ENCODE measurements at regions not wholly inside any gene's neighbourhood (a gene's known extent, or its start where the extent isn't known, plus 50 kb on each side); places are given as distances from the start of the nearest gene placed in this dataset.

DNA sequence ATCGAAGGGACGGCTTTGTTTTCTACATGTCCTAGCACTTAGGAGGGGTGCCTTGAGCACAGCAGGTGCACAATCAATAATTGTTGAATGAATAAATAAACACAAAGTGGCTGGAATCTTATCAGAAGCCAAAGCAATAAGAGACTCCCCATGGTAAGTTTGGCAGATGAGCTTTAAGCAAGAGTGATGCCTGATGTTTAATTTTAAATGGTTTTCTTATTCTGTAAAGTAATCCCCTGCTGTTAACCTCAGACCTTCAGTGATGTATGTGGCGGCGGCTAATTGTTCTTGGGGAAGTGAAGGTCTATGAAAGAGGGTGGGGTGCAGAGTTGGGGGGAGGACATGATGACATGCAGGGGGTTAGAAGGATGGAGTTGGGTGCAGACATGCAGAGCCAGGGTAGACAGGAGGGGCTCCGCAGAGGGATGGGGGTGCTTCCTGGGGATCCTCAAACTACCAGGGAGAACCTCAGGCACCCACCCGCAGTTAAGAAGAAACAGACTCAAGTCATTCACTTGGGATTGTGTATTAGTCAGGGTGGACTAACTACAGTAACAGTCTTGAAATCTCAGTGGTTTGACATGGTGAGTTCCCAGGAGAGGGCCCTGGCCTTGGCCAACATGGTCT, 65.7 kb upstream of the SHB start (continued):
- no peak for TF ChIP-seq TFDP2 (CRISPR knock-in tag; IDR thresholded peaks at IDR 0.05)
- TF ChIP-seq HNRNPLL (IDR thresholded peaks at IDR 0.05; ENCODE audit: low read depth, low read length, poor library complexity, severe bottlenecking) = no peak

GRCh38 chr9:38133595-38133994, 64.6 kb upstream of the SHB start:
- H3K4me1 ChIP-seq (ENCODE audit: insufficient read depth, low read length) = no peaks in the 10 kb centered on the region
- ChIA-PET POLR2A (no interaction called here), CTCF (ENCODE audit: low intra/inter-chr PET ratio, low total read pairs) (no interaction called here)
- BruUV-seq (replicated peaks) = no TSS peak
- in situ Hi-C loops (cut with HindIII; ENCODE audit: extremely low pct_ligation_motif_present, low pct_unique_long_range_greater_than_20kb) (no loop called here), intact Hi-C loops (cut with micrococcal nuclease; ENCODE audit: unreplicated experiment) (no loop called here)
- H3K27ac ChIP-seq (ENCODE audit: extremely low read length, insufficient read depth, low read length) = no peak overlapping the region
- no peaks in the 10 kb centered on the region for H3K36me3 ChIP-seq (replicated peaks in 1 of 2; ENCODE audit: control insufficient read depth in 1 of 2, insufficient read depth in 2 of 2, low read length in 2 of 2)
- FAIRE-seq = no peak
- no peak overlapping the region for H3K4me2 ChIP-seq (ENCODE audit: low read depth, low read length)
- no peaks in the 10 kb centered on the region for H3K9me3 ChIP-seq (ENCODE audit: low read length)
- TF ChIP-seq PREB (CRISPR knock-in tag; IDR thresholded peaks at IDR 0.05) (no peak), ZSCAN25 (CRISPR knock-in tag; IDR thresholded peaks at IDR 0.05) (no peak), DNMT3B (CRISPR knock-in tag; conservative IDR thresholded peaks at IDR 0.05) (no peak), TBX2 (CRISPR knock-in tag; IDR thresholded peaks at IDR 0.05; ENCODE audit: borderline replicate concordance) (no peak), ZNF224 (CRISPR knock-in tag; IDR thresholded peaks at IDR 0.05) (no peak), NFE2L2 (IDR thresholded peaks at IDR 0.05; ENCODE audit: low read length) (no peak), CENPT (CRISPR knock-in tag; IDR thresholded peaks at IDR 0.05; ENCODE audit: low read depth) (no peak), HMG20B (CRISPR knock-in tag; conservative IDR thresholded peaks at IDR 0.05) (no peak), CHD2 (IDR thresholded peaks at IDR 0.05; ENCODE audit: low read depth, low read length) (no peak), ZIK1 (CRISPR knock-in tag; IDR thresholded peaks at IDR 0.05; ENCODE audit: borderline replicate concordance, low read depth) (no peak), SMARCE1 (IDR thresholded peaks at IDR 0.05; ENCODE audit: borderline replicate concordance) (no peak), HNRNPH1 (optimal IDR thresholded peaks at IDR 0.05; ENCODE audit: low read depth, low read length) (no peak), KDM5A (IDR thresholded peaks at IDR 0.05; ENCODE audit: borderline replicate concordance, low read length) (no peak), SMARCC2 (IDR thresholded peaks at IDR 0.05) (no peak)
- TF ChIP-seq, protein P1, sequence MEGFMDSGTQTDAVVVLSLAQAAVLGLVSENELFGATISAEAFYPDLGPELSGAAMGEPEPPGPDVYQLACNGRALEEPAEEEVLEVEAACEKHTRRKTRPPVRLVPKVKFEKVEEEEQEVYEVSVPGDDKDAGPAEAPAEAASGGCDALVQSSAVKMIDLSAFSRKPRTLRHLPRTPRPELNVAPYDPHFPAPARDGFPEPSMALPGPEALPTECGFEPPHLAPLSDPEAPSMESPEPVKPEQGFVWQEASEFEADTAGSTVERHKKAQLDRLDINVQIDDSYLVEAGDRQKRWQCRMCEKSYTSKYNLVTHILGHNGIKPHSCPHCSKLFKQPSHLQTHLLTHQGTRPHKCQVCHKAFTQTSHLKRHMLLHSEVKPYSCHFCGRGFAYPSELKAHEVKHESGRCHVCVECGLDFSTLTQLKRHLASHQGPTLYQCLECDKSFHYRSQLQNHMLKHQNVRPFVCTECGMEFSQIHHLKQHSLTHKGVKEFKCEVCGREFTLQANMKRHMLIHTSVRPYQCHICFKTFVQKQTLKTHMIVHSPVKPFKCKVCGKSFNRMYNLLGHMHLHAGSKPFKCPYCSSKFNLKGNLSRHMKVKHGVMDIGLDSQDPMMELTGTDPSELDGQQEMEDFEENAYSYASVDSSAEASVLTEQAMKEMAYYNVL (CRISPR knock-in tag; IDR thresholded peaks at IDR 0.05; ENCODE audit: borderline replicate concordance) = no peak
- 0 out of 2 replicates have a peak, but pooled peaks cover 3% of the 10 kb centered on the region for H4K20me1 ChIP-seq (ENCODE audit: insufficient read depth, low read length)
- no peak overlapping the region for H3K4me3 ChIP-seq (replicated peaks in 1 of 3; ENCODE audit: insufficient read depth in 1 of 3, low read depth in 2 of 3, low read length in 3 of 3)
- H2AFZ ChIP-seq (ENCODE audit: low read length) = no peak overlapping the region
- no peak overlapping the region for H3K9ac ChIP-seq (ENCODE audit: insufficient read depth, low read depth, low read length)
- DNase-seq (ENCODE audit: low spot score) = no peak
- peaks cover 0 to 23% of the 10 kb centered on the region in 2 experiments; a peak in 3 of 5 replicates for H3K27me3 ChIP-seq (ENCODE audit: control insufficient read depth in 1 of 2, insufficient read depth in 2 of 2, low read length in 2 of 2)
- no peak for ATAC-seq
- no peaks in the 10 kb centered on the region for H3K79me2 ChIP-seq (ENCODE audit: insufficient read depth, low read length)
